ENCODE measurements at regions not wholly inside any gene's neighbourhood (a gene's known extent, or its start where the extent isn't known, plus 50 kb on each side); places are given as distances from the start of the nearest gene placed in this dataset.
A peak's percentile ranks its signal among the peaks of the same experiment; 100 is the strongest.

DNA sequence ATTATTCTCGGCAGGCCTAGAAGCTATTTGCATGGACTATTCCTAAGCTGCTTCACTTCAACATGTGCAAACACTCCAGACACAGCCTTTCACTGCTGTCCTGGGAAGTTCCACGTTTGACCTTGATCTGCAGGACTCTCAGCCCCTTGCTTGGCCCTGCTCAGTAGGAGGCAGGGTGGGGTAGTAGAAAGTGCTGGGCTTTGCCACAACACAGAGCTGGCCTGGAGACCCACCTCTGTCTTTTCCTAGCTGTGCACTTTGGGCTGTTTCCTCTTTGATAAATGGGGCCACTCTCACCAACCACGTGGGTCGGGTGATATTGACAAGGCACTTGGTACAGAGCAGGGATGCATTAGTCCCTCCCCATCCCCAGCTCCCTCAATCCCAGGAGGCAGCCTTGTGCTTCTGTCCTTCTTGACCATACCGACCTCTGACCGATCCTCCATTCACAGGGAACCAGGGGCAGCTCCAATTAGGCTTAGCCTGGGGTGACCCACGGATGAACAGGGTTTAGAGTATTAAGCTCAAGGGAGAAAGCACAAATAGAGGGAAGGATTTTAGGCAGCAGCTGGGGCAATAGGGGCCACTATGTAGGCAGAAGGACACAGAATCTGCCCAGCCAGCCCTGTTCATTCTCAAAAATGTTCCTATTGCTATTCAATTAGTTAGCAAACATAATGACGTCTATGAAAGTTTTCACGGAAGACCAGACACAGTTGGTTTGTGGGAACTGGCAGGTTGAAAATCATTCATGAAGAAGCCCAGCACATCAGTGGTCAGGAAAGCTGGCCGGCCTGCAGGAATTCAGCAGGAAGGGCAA lies 63.3 kb downstream of the SYNE3 start:
- H3K27ac Mint-ChIP-seq = peak overlapping the region in 1 of 2 donors; percentile 49
- no peaks in the 10 kb centered on the region for H3K4me1 Mint-ChIP-seq (ENCODE audit: low read depth in 2 of 2)

DNA sequence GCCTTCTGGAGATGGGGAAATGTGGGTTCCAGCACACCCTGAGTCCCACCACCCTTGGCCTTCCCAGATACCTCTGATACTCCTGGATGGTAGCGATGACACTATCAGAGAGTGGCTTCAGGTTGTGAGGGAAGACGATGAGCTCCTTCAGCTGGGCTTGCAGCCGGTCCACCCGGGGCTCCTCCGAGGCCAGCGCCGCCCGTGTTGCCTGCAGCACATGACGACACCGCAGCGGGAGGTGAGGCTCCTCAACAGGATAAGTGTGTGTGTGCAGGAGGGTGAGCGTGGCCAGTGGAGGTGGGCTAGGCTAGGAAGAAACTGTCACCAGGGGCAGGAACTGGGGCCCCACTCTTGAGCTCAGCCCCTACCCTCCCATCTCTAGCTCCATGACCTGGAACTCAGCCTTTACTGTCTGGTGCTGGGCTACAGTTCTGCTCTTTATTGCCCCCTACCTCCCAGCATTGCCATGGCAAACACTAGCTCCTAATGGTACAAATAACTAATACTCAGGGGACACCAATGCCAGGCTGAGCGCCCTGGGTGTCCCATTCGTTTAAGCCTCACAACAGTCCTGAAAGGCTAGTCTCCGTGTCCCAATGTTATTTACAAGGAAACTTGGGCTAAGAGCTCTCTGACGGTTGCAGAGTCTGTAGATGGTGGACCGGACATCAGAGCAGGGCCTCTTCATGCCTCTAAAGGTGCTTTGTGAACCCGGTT lies 64.1 kb downstream of the SYNE3 start:
- no peak for DNase-seq
- no peaks in the 10 kb centered on the region for H3K27me3 Mint-ChIP-seq
- H3K4me1 Mint-ChIP-seq (ENCODE audit: low read depth in 2 of 2) = no peaks in the 10 kb centered on the region
- H3K27ac Mint-ChIP-seq = peak overlapping the region in 1 of 2 donors; percentile 49
- H3K4me3 Mint-ChIP-seq = no peak overlapping the region
- H3K9me3 Mint-ChIP-seq = no peaks in the 10 kb centered on the region
- peaks cover 33% of the 10 kb centered on the region for H3K36me3 Mint-ChIP-seq (ENCODE audit: insufficient read depth)
- no peak for ATAC-seq (replicated peaks)

More for the DNA sequence above, 63.3 kb downstream of the SYNE3 start:
- Mint-ChIP-seq H3K4me3 (no peak overlapping the region), H3K36me3 (ENCODE audit: insufficient read depth) (peaks cover 33% of the 10 kb centered on the region), H3K27me3 (no peaks in the 10 kb centered on the region), H3K9me3 (no peaks in the 10 kb centered on the region)
- no peak for ATAC-seq (replicated peaks)
- no peak for DNase-seq

DNA sequence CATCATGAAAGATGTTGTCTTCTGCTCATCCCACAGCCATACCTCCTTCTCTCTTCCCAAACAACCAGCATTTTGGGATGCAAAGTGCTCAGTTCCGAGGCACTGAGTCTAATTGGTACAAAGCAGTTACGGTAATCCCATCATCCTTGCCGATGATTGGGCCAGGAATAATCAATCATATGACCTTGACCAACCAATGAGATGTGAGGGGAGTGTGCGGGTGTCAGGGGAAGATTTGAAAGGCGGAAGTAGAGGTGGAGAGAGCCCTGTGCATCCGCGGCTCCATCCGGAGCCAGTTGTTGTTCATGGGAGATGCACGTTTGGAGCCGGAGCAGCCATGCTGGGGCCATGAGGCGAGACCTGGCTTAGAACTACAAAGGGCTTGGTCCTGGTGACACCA lies 67.3 kb downstream of the SYNE3 start:
- no peak for ATAC-seq (replicated peaks)
- Mint-ChIP-seq H3K9me3 (no peaks in the 10 kb centered on the region), H3K4me3 (no peak overlapping the region), H3K27ac (peak overlapping the region in 1 of 2 donors; percentile 42), H3K27me3 (no peaks in the 10 kb centered on the region), H3K4me1 (ENCODE audit: low read depth in 2 of 2) (peaks cover 0 to 2% of the 10 kb centered on the region in 2 donors), H3K36me3 (ENCODE audit: insufficient read depth) (peaks cover 31% of the 10 kb centered on the region)
- no peak for DNase-seq

DNA sequence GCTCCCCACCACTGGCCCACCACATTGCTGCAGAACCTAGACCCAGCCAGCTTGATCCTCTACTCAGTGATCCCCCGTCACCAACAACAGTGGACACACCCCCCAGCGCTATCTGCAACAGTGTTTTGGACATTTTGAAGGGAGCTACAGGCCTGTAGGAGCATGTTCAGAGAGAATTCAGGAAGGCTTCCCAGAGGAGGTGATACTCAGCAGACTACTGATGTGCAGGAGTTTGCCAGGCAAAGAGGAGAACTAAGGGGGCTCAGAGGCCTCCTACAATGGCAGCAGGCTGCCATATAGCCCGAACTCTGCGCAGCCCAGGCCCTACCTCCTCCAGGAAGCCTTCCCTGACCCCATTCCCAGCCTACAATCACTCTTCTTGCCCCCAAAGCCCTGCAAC lies 70.0 kb downstream of the SYNE3 start:
- H3K4me3 Mint-ChIP-seq = no peak overlapping the region
- peak overlapping the region; percentile 53 to 86 for H3K27ac Mint-ChIP-seq
- peaks cover 38% of the 10 kb centered on the region for H3K36me3 Mint-ChIP-seq (ENCODE audit: insufficient read depth)
- ATAC-seq (replicated peaks) (no peak), DNase-seq (no peak)
- H3K4me1 Mint-ChIP-seq (ENCODE audit: low read depth in 2 of 2) = peaks cover 0 to 6% of the 10 kb centered on the region in 2 donors
- H3K27me3 Mint-ChIP-seq = no peaks in the 10 kb centered on the region
- no peaks in the 10 kb centered on the region for H3K9me3 Mint-ChIP-seq

DNA sequence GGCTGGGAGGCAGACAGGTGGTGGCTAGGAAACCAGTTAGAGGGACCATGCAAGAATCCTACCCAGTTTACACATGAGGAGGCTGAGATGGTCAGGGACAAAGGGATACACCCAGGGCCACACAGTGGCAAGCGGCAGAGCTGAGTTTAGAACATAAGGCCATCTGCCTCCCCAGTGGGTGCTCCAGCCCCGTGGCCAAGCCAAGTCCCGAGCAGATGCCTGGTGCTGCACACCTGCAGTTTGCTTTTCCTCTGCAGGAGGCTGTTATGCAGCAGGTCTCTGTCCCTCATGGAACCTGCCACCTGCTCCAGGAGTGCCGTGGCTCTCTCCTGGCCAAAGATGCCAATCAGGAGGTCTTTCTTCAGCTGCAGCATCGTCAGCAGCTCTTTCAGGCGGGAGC lies 70.8 kb downstream of the SYNE3 start:
- H3K4me1 Mint-ChIP-seq (ENCODE audit: low read depth in 2 of 2) = peaks cover 0 to 6% of the 10 kb centered on the region in 2 donors
- no peak for ATAC-seq (replicated peaks)
- no peaks in the 10 kb centered on the region for H3K9me3 Mint-ChIP-seq
- no peak overlapping the region for H3K4me3 Mint-ChIP-seq
- H3K27ac Mint-ChIP-seq = peak overlapping the region in 1 of 2 donors; percentile 86
- H3K27me3 Mint-ChIP-seq = no peaks in the 10 kb centered on the region
- H3K36me3 Mint-ChIP-seq (ENCODE audit: insufficient read depth) = peaks cover 31% of the 10 kb centered on the region
- no peak for DNase-seq

DNA sequence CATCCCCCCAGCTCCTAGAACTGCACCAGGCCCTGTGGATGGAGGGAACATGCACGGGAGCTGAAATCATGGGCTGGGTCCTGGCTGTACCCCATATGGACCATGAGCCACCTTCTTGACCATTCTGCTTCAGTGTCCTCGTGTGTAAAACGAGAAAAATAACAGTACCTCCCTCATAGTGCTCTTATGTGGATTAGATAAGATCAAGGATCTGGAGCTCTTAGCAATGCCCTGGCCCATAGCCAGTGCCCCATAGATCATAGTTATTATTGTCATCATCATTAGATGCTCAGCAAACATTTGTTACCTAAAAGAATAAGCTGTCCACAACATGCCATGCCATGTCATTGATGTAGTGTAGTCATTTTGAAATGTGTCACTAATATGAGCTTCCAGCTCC lies 71.3 kb downstream of the SYNE3 start:
- DNase-seq (no peak), ATAC-seq (replicated peaks) (no peak)
- no peaks in the 10 kb centered on the region for H3K27me3 Mint-ChIP-seq
- no peak overlapping the region for H3K4me3 Mint-ChIP-seq
- H3K27ac Mint-ChIP-seq = peak overlapping the region; percentile 81 to 86
- H3K4me1 Mint-ChIP-seq (ENCODE audit: low read depth in 2 of 2) = peaks cover 0 to 6% of the 10 kb centered on the region in 2 donors
- H3K36me3 Mint-ChIP-seq (ENCODE audit: insufficient read depth) = peaks cover 26% of the 10 kb centered on the region
- no peaks in the 10 kb centered on the region for H3K9me3 Mint-ChIP-seq

DNA sequence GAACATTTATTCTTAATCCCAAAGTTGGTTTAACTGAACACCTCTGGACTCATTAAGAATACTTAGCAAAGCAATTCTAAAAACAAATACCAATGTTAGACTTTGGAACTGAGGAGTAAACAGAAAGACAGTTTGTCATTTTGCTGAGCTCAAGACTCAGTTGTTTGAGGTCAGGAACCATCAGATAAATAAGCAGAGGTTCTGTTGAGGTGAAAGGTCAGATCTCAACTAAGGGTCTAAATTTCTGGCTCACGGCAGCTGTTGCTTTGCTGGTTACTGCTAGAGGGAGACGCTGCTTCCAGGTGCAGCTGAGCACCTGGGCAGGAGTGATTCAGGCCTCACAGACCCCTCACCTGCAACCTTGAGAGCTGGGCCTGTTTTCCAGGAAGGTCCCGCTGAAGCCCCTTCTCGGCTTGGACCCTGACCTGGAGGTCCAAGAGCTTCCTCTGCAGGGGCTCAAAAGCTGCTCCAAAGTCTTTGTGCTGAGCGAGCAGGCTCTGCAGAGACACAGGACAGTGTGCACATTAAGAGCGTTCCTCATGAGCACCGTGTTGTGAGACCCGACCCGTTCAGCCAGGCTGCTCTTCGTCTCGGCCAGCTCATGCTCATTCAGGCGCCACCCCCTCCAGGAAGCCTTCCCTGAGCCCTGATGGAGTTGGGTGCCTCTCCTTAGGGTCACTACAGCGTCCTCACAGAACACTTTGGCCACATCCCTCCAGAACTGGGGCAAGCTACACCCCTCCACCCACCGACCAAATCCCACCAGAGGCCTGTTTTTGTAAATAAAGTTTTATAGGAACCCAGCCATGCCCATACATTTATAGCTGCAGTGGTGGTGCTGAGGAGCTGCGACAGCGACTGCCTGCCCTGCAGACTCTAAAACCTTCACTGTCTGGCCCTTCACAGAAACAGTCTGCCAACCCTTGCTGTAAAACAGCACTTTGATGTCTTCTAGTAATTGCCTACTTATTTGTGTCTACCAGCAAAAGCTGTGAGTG lies 72.0 kb downstream of the SYNE3 start:
- H3K9me3 Mint-ChIP-seq = no peaks in the 10 kb centered on the region
- DNase-seq = no peak
- ATAC-seq (replicated peaks) = no peak
- H3K36me3 Mint-ChIP-seq (ENCODE audit: insufficient read depth) = peaks cover 26% of the 10 kb centered on the region
- no peak overlapping the region for H3K4me3 Mint-ChIP-seq
- peak overlapping the region; percentile 62 to 81 for H3K27ac Mint-ChIP-seq
- no peaks in the 10 kb centered on the region for H3K27me3 Mint-ChIP-seq
- H3K4me1 Mint-ChIP-seq (ENCODE audit: low read depth in 2 of 2) = peaks cover 0 to 6% of the 10 kb centered on the region in 2 donors

DNA sequence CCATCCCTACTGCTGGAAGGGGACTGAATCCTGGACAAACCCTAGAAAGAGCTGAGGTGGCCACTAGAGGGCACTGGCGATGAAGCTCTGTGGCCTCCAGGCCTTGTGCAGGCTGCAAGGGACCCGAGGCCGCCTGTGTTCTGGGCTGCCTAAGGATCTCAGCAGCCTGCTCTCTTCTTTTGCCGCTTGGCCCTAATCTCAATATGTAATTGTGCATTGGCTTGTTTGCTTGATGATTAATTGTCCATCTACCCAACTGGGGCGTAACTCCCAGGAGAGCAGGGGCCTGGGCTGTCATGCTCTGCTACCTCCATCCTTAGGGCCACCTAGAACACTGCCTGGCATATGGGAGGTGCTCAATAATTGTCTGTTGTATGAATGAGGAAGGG lies 73.8 kb downstream of the SYNE3 start:
- H3K4me1 Mint-ChIP-seq (ENCODE audit: low read depth in 2 of 2) = peaks cover 0 to 6% of the 10 kb centered on the region in 2 donors
- peak; percentile 99 for ATAC-seq (replicated peaks)
- H3K4me3 Mint-ChIP-seq = no peak overlapping the region
- DNase-seq = peak; percentile 58 to 65 (median 65)
- H3K27me3 Mint-ChIP-seq = no peaks in the 10 kb centered on the region
- no peaks in the 10 kb centered on the region for H3K9me3 Mint-ChIP-seq
- H3K36me3 Mint-ChIP-seq (ENCODE audit: insufficient read depth) = peaks cover 33% of the 10 kb centered on the region
- H3K27ac Mint-ChIP-seq = peak overlapping the region in 1 of 2 donors; percentile 26

DNA sequence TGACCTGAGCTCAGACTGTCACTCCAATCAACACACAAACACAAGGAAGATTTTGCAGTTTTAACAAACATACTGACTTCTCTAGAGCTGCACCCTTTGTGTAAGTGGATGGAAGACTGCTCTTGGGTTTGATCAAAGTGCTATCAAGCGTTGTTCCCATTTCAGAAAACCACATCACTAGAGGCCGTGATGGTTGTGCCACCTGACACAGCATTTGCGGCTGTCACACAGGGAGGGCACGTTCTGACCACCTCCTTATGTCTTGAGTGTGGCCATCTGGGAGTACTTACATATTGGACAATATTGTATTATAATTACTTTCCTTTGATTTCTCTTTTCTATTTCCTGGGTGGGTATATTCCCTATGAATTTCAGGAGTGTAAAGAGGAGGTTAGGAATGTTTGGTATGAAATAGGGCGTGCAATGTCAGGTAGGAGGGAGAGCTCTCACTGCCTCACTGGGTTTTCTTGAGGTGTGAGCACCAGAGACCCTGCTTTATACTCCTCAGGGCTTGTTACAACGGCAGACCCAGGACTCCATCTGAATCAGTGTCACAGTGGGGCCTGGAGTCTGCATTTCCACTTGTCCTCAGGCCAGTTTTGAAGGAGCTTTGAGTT lies 74.3 kb downstream of the SYNE3 start:
- Mint-ChIP-seq H3K4me1 (ENCODE audit: low read depth in 2 of 2) (peaks cover 0 to 6% of the 10 kb centered on the region in 2 donors), H3K27ac (peak overlapping the region in 1 of 2 donors; percentile 26), H3K9me3 (no peaks in the 10 kb centered on the region), H3K36me3 (ENCODE audit: insufficient read depth) (peaks cover 32% of the 10 kb centered on the region), H3K4me3 (no peak overlapping the region), H3K27me3 (no peaks in the 10 kb centered on the region)
- no peak for DNase-seq
- ATAC-seq (replicated peaks) = no peak

DNA sequence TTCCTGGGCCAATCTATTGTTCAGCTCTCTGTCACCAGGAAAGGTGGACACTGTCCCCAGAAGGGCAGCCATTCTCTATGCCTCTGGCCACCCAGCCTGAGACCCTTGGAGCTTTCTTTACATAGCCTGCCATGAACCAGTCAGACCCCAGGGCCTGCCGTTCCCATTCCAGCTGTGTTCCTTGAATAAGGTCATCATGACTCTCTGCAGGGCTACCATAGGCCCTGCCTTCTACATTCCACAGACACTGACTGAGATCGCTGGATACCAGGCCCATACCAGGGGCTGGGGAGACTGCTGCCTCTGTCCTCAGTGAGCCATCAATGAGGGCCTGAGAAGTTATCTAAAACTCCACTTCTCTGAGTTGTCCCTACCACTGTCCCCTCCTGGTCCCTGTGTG lies 75.5 kb downstream of the SYNE3 start:
- Mint-ChIP-seq H3K4me3 (no peak overlapping the region), H3K4me1 (ENCODE audit: low read depth in 2 of 2) (peaks cover 0 to 4% of the 10 kb centered on the region in 2 donors)
- DNase-seq = no peak

DNA sequence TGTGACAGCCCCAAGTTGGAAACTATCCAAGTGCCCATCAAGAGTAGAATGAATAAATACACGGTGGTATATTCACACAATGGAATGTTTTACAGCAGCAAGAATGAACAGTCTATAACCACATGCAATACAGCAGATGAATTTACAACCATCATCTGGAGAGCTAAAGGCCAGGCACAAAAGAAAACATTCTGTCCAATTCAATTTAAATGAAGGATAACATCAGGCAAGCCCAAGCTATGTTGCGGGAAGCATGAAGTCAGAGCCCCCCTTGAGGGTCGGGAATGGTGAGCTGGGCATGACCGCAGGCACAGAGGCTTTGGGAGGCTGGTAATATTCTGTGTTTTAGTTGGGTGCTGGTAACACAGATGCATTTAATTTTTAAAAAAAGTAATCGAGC lies 76.0 kb downstream of the SYNE3 start:
- no peaks in the 10 kb centered on the region for H3K27me3 Mint-ChIP-seq
- DNase-seq (no peak), ATAC-seq (replicated peaks) (no peak)
- H3K27ac Mint-ChIP-seq = no peak overlapping the region
- H3K4me3 Mint-ChIP-seq = no peak overlapping the region
- H3K36me3 Mint-ChIP-seq (ENCODE audit: insufficient read depth) = peaks cover 29% of the 10 kb centered on the region
- H3K4me1 Mint-ChIP-seq (ENCODE audit: low read depth in 2 of 2) = peaks cover 0 to 4% of the 10 kb centered on the region in 2 donors
- H3K9me3 Mint-ChIP-seq = no peaks in the 10 kb centered on the region

More for the DNA sequence above, 75.5 kb downstream of the SYNE3 start:
- Mint-ChIP-seq H3K27me3 (no peaks in the 10 kb centered on the region), H3K36me3 (ENCODE audit: insufficient read depth) (peaks cover 29% of the 10 kb centered on the region), H3K27ac (no peak overlapping the region), H3K9me3 (no peaks in the 10 kb centered on the region)
- ATAC-seq (replicated peaks) = no peak

DNA sequence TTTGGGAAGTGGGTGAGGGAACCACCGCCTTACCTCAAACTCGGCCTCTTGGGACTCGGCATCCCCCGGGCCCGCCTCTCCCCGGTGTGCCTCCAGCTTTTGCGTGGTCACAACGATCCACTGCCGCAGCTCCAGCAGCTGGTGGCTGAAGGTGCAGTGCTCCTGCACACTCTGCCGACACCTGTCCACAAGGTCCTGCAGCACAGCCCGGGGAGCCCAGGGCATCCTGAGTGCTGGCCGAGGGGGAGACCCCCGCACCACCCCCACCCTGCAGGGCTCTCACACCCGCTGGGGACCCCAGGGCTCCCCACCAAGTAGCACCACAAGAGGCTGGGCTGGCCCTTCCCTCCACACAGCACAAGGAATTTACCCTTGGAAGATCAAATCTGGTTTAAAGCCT lies 76.6 kb downstream of the SYNE3 start:
- ATAC-seq (replicated peaks) = no peak
- H3K27me3 Mint-ChIP-seq = no peaks in the 10 kb centered on the region
- H3K36me3 Mint-ChIP-seq (ENCODE audit: insufficient read depth) = peaks cover 29% of the 10 kb centered on the region
- H3K27ac Mint-ChIP-seq = no peak overlapping the region
- H3K9me3 Mint-ChIP-seq = no peaks in the 10 kb centered on the region
- H3K4me1 Mint-ChIP-seq (ENCODE audit: low read depth in 2 of 2) = peaks cover 0 to 4% of the 10 kb centered on the region in 2 donors
- no peak for DNase-seq
- no peak overlapping the region for H3K4me3 Mint-ChIP-seq

DNA sequence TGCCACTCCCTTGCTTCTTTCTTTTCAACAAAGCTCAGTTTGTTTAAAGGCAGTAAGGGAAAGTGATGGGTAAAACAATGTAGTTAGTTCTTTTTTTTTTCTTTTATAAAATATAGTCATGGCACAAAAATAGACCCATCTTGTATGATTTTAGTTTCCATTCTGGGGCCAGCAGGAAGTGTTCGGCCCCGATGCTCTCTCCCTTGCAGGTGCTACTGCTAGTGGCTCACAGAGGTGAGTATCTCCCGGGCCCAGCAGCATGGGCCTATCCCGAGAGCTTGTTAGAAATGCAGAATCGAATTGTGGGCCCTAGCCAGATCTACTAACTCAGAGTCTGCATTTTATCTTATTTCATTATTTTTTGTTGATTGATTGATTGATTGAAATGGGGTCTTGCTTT lies 78.7 kb downstream of the SYNE3 start:
- Mint-ChIP-seq H3K4me3 (no peak overlapping the region), H3K36me3 (ENCODE audit: insufficient read depth) (peaks cover 32% of the 10 kb centered on the region), H3K27me3 (no peaks in the 10 kb centered on the region), H3K9me3 (no peaks in the 10 kb centered on the region), H3K27ac (peak overlapping the region; percentile 21 to 64), H3K4me1 (ENCODE audit: low read depth in 2 of 2) (peaks cover 0 to 2% of the 10 kb centered on the region in 2 donors)
- ATAC-seq (replicated peaks) = no peak
- DNase-seq = no peak
